ENCODE measurements at regions not wholly inside any gene's neighbourhood (a gene's known extent, or its start where the extent isn't known, plus 50 kb on each side); places are given as distances from the start of the nearest gene placed in this dataset.

GRCh38 chr2:47696478-47696831 lies 86.5 kb upstream of the MSH6 start (continued):
- no peak for TF ChIP-seq SIX5 (IDR thresholded peaks at IDR 0.05; ENCODE audit: low read depth, low read length)
- no peak for TF ChIP-seq CEBPB (IDR thresholded peaks at IDR 0.05; ENCODE audit: low read depth, low read length)
- no peak for TF ChIP-seq PHF8 (conservative IDR thresholded peaks at IDR 0.05; ENCODE audit: low read depth, low read length)
- no peak for TF ChIP-seq SRF (IDR thresholded peaks at IDR 0.05; ENCODE audit: low read depth, low read length)
- TF ChIP-seq, protein P1, sequence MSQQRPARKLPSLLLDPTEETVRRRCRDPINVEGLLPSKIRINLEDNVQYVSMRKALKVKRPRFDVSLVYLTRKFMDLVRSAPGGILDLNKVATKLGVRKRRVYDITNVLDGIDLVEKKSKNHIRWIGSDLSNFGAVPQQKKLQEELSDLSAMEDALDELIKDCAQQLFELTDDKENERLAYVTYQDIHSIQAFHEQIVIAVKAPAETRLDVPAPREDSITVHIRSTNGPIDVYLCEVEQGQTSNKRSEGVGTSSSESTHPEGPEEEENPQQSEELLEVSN (IDR thresholded peaks at IDR 0.05): no peak
- TF ChIP-seq NANOG (IDR thresholded peaks at IDR 0.05; ENCODE audit: insufficient read depth, low read depth, low read length, poor library complexity, severe bottlenecking): no peak
- no peak for TF ChIP-seq BACH1 (IDR thresholded peaks at IDR 0.05; ENCODE audit: low read length)
- TF ChIP-seq POLR2AphosphoS5 (IDR thresholded peaks at IDR 0.05; ENCODE audit: low read depth, low read length): no peak
- TF ChIP-seq, protein P2, sequence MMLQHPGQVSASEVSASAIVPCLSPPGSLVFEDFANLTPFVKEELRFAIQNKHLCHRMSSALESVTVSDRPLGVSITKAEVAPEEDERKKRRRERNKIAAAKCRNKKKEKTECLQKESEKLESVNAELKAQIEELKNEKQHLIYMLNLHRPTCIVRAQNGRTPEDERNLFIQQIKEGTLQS (IDR thresholded peaks at IDR 0.05; ENCODE audit: insufficient read depth, low read depth, low read length): no peak
- TF ChIP-seq TEAD4 (IDR thresholded peaks at IDR 0.05; ENCODE audit: low read depth, low read length): no peak
- TF ChIP-seq SUZ12 (IDR thresholded peaks at IDR 0.05; ENCODE audit: low read length): no peak

Data from H1 (cell line).